Motor neuron (in vitro differentiated cells): ENCODE measurements at regions not wholly inside any gene's neighbourhood (a gene's known extent, or its start where the extent isn't known, plus 50 kb on each side); places are given as distances from the start of the nearest gene placed in this dataset.

Source experiments
- ATAC-seq, 8 experiments: fragments of 200-7000 bp; cut with Tn5 transposase; replicated peaks in 6 of 8; 2 replicates each; pipeline ENCODE4 v1.8.0; 2021; ENCODE audit warnings: mild to moderate bottlenecking in 8 of 8, moderate library complexity in 8 of 8
- H3K27ac ChIP-seq, 2 donors: fragments of 250-450 bp; sonication (Bioruptor Pico); 2 replicates each; pipeline ENCODE4 v1.9.0; 2021; ENCODE audit warnings: antibody characterized with exemption in 2 of 2, mild to moderate bottlenecking in 2 of 2, moderate library complexity in 1 of 2
- H3K4me1 ChIP-seq, 2 donors: fragments of 250-450 bp; sonication (Bioruptor Pico); replicated peaks in 1 of 2; 2 replicates each; pipeline ENCODE4 v1.6.1; 2021; ENCODE audit warnings: antibody characterized with exemption in 2 of 2, mild to moderate bottlenecking in 2 of 2, moderate library complexity in 1 of 2
- H3K4me3 ChIP-seq, 5 donors: fragments of 250-450 bp; sonication (Bioruptor Pico); 2 replicates each; pipeline ENCODE4 v1.9.0; 2021; ENCODE audit warnings: antibody characterized with exemption in 5 of 5, mild to moderate bottlenecking in 5 of 5, moderate library complexity in 4 of 5
- WGBS, 10 experiments: fragments of 450-650 bp; shearing (Covaris generic); methylation state at CpG; one replicate each; pipeline ENCODE4 v1.0.0; 2022; 5-methylcytosine and 5-hydroxymethylcytosine counted together
- in situ Hi-C, 9 experiments: fragments of 400-800 bp; cut with MboI; loops; one replicate each; pipeline ENCODE4 v1.15.0; 2021; ENCODE audit warnings: low sequenced_read_pairs in 9 of 9, low pct_unique_long_range_greater_than_20kb in 2 of 9; ENCODE audit not compliant: unreplicated experiment in 9 of 9

GRCh38 chr6:147651249-147652063, 143.0 kb downstream of the SAMD5 start:
- no peaks in the 10 kb centered on the region for H3K4me1 ChIP-seq
- 0 to 98% (median 60%) methylated on average over 1 to 6 of the region's 6 CpGs; no CpG with 5 or more reads in 3 of the 10 experiments for WGBS, 10 experiments
- in situ Hi-C loops: loop anchor here in 1 of 9 experiments (25.0 kb wide), 1 partner anchor 139 kb away; the partner anchor contains the start of gene SAMD5
- H3K27ac ChIP-seq: no peak overlapping the region
- no peak overlapping the region for H3K4me3 ChIP-seq
- peak in 4 of 8 experiments; percentile 39 to 94 (median 89) for ATAC-seq

- Histone ChIP-seq H3K4me1 (no peaks in the 10 kb centered on the region), H3K4me3 (no peak overlapping the region), H3K27ac (no peak overlapping the region)
- in situ Hi-C loops: loop anchor here in 1 of 9 experiments (25.0 kb wide), 1 partner anchor 141 kb away; the partner anchor contains the start of gene SAMD5
- 19 to 100% (median 61%) methylated on average over 1 to 2 of the region's 2 CpGs for WGBS, 10 experiments
- no peak for ATAC-seq
These were observed 145.1 kb downstream of the SAMD5 start for GRCh38 chr6:147653631-147654030.

- 38 to 100% (median 84%) methylated on average over 3 to 5 of the region's 5 CpGs for WGBS, 10 experiments
- no peak overlapping the region for H3K4me3 ChIP-seq
- H3K4me1 ChIP-seq: no peaks in the 10 kb centered on the region
- H3K27ac ChIP-seq: no peak overlapping the region
- in situ Hi-C loops: loop anchor here in 1 of 9 experiments (25.0 kb wide), 1 partner anchor 142 kb away; the partner anchor contains the start of gene SAMD5
- ATAC-seq: no peak
These were observed 145.8 kb downstream of the SAMD5 start for GRCh38 chr6:147654103-147654845.

DNA sequence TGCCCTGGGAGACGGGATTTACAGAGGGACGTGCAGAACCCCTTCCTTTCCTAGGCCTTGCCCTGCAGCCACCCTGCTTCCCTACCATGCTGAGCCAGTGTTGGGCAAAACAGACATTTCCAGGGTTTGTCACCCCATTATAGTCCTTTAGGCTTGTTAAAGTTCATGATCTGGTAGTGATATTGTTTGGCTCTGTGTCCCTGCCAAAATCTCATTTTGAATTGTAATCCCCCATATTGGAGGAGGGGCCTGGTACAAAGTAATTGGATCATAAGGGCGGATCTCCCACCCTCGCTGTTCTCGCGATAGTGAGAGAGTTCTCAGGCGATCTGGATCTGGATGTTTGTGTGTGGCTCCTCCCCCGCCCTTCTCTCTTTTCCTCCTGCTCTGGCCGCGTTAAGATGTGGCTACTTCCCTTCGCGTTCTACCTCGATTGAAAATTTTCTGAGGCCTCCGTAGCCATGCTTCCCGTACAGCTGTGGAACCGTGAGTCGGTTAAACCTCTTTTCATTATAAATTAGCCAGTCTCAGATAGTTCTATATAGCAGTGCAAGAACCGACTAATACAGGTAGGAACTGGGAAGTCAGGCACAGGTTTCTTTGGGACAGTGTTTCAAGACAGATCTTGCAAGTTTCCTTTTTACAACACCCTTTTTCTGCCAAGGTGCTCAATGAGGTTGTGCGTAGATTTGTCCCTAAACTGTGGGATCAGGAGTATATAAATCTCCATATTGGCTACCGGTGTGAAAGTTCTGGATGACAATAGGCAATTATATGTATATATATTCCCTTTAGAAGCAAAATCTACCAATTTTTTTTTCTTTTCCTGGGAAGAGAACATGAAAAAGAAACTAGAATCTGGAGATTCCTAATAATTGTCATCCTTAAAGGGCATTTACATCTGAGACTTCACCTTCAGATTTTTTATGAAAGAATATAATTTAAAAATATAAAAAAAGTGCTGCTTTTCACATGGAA, 152.1 kb downstream of the SAMD5 start:
- no peak overlapping the region for H3K27ac ChIP-seq
- peaks cover 5 to 11% of the 10 kb centered on the region in 2 donors for H3K4me1 ChIP-seq
- in situ Hi-C loops: loop anchor here in 1 of 9 experiments (25.0 kb wide), 1 partner anchor 148 kb away; the partner anchor contains the start of gene SAMD5
- ATAC-seq: no peak
- H3K4me3 ChIP-seq: no peak overlapping the region
- whole genome bisulfite sequencing, 10 experiments: 84 to 100% (median 93%) methylated on average over 3 to 20 of the region's 20 CpGs; no CpG with 5 or more reads in 1 of the 10 experiments

- no peak overlapping the region for H3K27ac ChIP-seq
- peak in 1 of 8 experiments; percentile 11 for ATAC-seq
- in situ Hi-C loops: loop anchor here in 1 of 9 experiments (25.0 kb wide), 1 partner anchor 150 kb away; the partner anchor contains the start of gene SAMD5
These were observed 154.2 kb downstream of the SAMD5 start for GRCh38 chr6:147662646-147663045.

GRCh38 chr6:147664092-147664491, 155.6 kb downstream of the SAMD5 start:
- H3K27ac ChIP-seq: no peak overlapping the region
- in situ Hi-C loops: loop anchor here in 1 of 9 experiments (25.0 kb wide), 1 partner anchor 152 kb away; the partner anchor contains the start of gene SAMD5
- peaks cover 5 to 11% of the 10 kb centered on the region in 2 donors for H3K4me1 ChIP-seq
- H3K4me3 ChIP-seq: no peak overlapping the region
- no peak for ATAC-seq
- WGBS, 10 experiments: 0 to 100% (median 76%) methylated on average over 1 to 2 of the region's 2 CpGs; no CpG with 5 or more reads in 2 of the 10 experiments

More at GRCh38 chr6:147662646-147663045, 154.2 kb downstream of the SAMD5 start:
- WGBS, 10 experiments: 0 to 100% (median 63%) methylated on average over 1 of the region's 1 CpG; no CpG with 5 or more reads in 2 of the 10 experiments
- Histone ChIP-seq H3K4me1 (peaks cover 5 to 11% of the 10 kb centered on the region in 2 donors), H3K4me3 (no peak overlapping the region)

- no peak overlapping the region for H3K27ac ChIP-seq
- peaks cover 5 to 11% of the 10 kb centered on the region in 2 donors for H3K4me1 ChIP-seq
- no peak overlapping the region for H3K4me3 ChIP-seq
- in situ Hi-C loops: loop anchor here in 1 of 9 experiments (25.0 kb wide), 1 partner anchor 154 kb away; the partner anchor contains the start of gene SAMD5
- no peak for ATAC-seq
- 30 to 100% (median 65%) methylated on average over 2 to 4 of the region's 4 CpGs; no CpG with 5 or more reads in 2 of the 10 experiments for WGBS, 10 experiments
These were observed 157.8 kb downstream of the SAMD5 start for GRCh38 chr6:147666255-147666654.

DNA sequence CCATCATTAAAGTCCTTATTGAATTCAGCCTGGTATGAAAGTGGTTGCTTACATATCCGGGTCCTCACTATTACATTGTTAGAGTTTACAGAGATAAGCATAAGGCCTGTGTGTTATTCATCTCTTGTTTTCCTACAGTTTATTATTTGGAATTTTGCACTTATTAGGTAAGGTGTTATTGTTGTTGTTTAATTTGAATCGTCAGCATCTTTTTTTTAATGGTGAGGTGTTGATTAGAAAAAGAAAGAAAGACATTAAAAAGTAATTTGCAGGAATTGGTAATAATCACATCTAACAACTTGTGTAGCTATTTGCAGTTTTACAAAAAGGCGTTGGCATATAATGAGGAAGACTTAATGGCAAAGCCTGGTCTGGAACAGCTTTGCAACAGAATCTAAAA, 158.6 kb downstream of the SAMD5 start:
- in situ Hi-C loops: loop anchor here in 1 of 9 experiments (25.0 kb wide), 1 partner anchor 155 kb away; the partner anchor contains the start of gene SAMD5
- 0 to 85% (median 63%) methylated on average over 1 to 3 of the region's 3 CpGs; no CpG with 5 or more reads in 1 of the 10 experiments for WGBS, 10 experiments
- H3K4me1 ChIP-seq: peaks cover 5 to 11% of the 10 kb centered on the region in 2 donors
- H3K27ac ChIP-seq: no peak overlapping the region
- ATAC-seq: no peak
- no peak overlapping the region for H3K4me3 ChIP-seq

DNA sequence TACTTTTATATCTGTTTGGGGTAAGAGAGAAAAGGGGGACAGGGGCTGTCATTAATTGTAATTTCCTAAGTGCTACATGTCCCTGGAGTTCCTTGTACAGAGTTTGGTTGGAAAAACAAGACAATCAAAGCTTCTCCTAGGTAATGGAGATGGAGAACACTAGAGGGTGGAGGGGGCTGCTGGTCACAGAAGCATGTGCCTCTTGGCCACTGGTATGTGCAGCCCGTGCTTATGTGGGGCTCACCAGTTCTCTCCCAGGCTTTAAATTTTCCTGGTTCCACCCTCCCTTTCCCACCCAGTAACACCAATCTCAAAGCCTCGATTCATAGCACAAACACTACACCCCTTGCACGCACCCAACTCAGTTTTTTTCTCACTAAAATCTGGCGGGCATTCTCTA, 165.6 kb downstream of the SAMD5 start:
- 40 to 100% (median 90%) methylated on average over 1 to 4 of the region's 4 CpGs; no CpG with 5 or more reads in 4 of the 10 experiments for WGBS, 10 experiments
- in situ Hi-C loops: loop anchor here in 1 of 9 experiments (25.0 kb wide), 1 partner anchor 162 kb away; the partner anchor contains the start of gene SAMD5
- ATAC-seq: peak in 3 of 8 experiments; percentile 59 to 82 (median 62)

DNA sequence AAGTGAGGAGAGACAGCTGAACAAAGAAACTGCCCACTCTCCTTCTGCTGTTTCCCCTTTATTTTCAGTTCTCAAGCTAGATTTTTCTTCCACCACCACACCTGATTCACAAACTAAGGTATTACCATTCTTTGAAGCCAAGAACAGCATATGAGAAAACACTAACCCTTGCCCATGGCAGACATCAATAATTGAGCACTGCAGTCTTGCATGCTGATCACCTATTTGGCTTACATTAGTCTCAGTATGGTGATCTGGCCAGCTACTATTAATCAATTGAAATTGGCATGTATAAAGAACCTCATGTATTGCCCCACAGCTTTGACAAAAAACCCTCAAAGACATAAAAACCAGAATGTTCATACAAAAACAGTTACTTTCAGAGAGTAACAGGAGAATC, 166.3 kb downstream of the SAMD5 start:
- H3K27ac ChIP-seq: no peak overlapping the region
- H3K4me3 ChIP-seq: no peak overlapping the region
- in situ Hi-C loops: loop anchor here in 1 of 9 experiments (25.0 kb wide), 1 partner anchor 162 kb away; the partner anchor contains the start of gene SAMD5
- no peak for ATAC-seq
- H3K4me1 ChIP-seq: peaks cover 10 to 33% of the 10 kb centered on the region in 2 donors

More for the DNA sequence above, 165.6 kb downstream of the SAMD5 start:
- Histone ChIP-seq H3K4me3 (no peak overlapping the region), H3K4me1 (peaks cover 10 to 33% of the 10 kb centered on the region in 2 donors), H3K27ac (no peak overlapping the region)

GRCh38 chr6:147675281-147675680, 166.8 kb downstream of the SAMD5 start:
- in situ Hi-C loops: no loop called here
- Histone ChIP-seq H3K4me3 (no peak overlapping the region), H3K27ac (no peak overlapping the region), H3K4me1 (peaks cover 10 to 33% of the 10 kb centered on the region in 2 donors)
- ATAC-seq: no peak
- WGBS, 10 experiments: 54 to 96% (median 84%) methylated on average over 3 to 6 of the region's 6 CpGs
